Liver (tissue), 8 donors: ENCODE measurements at regions not wholly inside any gene's neighbourhood (a gene's known extent, or its start where the extent isn't known, plus 50 kb on each side); places are given as distances from the start of the nearest gene placed in this dataset.

ENCODE experiments used
- DNase-seq: peaks from one replicate; pipeline ENCODE4 v3.0.0-alpha.2; 2017; ENCODE audit warnings: low spot score
- H3K27ac ChIP-seq, 2 donors: one replicate each; pipeline ENCODE4 v1.7.0; 2013; ENCODE audit warnings: inconsistent platforms in 2 of 2, low read length in 2 of 2, control low read depth in 1 of 2, low read depth in 1 of 2, mild to moderate bottlenecking in 1 of 2
- H3K27me3 ChIP-seq, 4 donors: one replicate each; pipeline versions ENCODE4 v1.6.1 to v1.7.0; 2013; ENCODE audit warnings: low read length in 3 of 4, inconsistent platforms in 1 of 4, mild to moderate bottlenecking in 1 of 4, moderate library complexity in 1 of 4; ENCODE audit not compliant: control insufficient read depth in 4 of 4, insufficient read depth in 4 of 4
- H3K36me3 ChIP-seq, 4 donors: one replicate each; pipeline versions ENCODE4 v1.6.1 to v1.7.0; 2013; ENCODE audit warnings: low read length in 3 of 4, mild to moderate bottlenecking in 3 of 4, low read depth in 1 of 4, moderate library complexity in 1 of 4; ENCODE audit not compliant: control insufficient read depth in 4 of 4, insufficient read depth in 3 of 4
- H3K4me1 ChIP-seq, 4 donors: one replicate each; pipeline versions ENCODE4 v1.6.1 to v1.7.0; 2013; ENCODE audit warnings: low read length in 3 of 4, mild to moderate bottlenecking in 3 of 4, moderate library complexity in 1 of 4; ENCODE audit not compliant: control insufficient read depth in 4 of 4, insufficient read depth in 4 of 4
- H3K4me3 ChIP-seq, 3 donors: one replicate each; pipeline versions ENCODE4 v1.6.1 to v1.7.0; 2013; ENCODE audit warnings: low read length in 3 of 3, control low read depth in 1 of 3, low read depth in 1 of 3, mild to moderate bottlenecking in 1 of 3
- H3K9ac ChIP-seq, 2 donors: one replicate each; pipeline ENCODE4 v1.7.0; 2013; ENCODE audit warnings: low read length in 2 of 2, mild to moderate bottlenecking in 2 of 2, moderate library complexity in 2 of 2, control low read depth in 1 of 2, low read depth in 1 of 2
- H3K9me3 ChIP-seq, 4 donors: one replicate each; pipeline versions ENCODE4 v1.6.1 to v1.7.0; 2013; ENCODE audit warnings: low read length in 3 of 4; ENCODE audit not compliant: control insufficient read depth in 4 of 4
- ATF3 ChIP-seq: IDR thresholded peaks from 2 replicates; pipeline ENCODE4 v1.6.1; 2016; ENCODE audit warnings: antibody characterized with exemption
- CTCF ChIP-seq: fragments of 150-350 bp; IDR thresholded peaks from 2 replicates; pipeline ENCODE4 v1.5.1; 2017; ENCODE audit warnings: improper control_type of control experiment, low read depth, low read length; ENCODE audit not compliant: missing input control
- EGR1 ChIP-seq, 2 donors: IDR thresholded peaks; 2 replicates each; pipeline ENCODE4 v1.6.1; 2016 to 2018; ENCODE audit warnings: antibody characterized with exemption in 2 of 2, low read depth in 2 of 2
- FOXA1 ChIP-seq: IDR thresholded peaks from 2 replicates; pipeline ENCODE4 v1.6.1; 2016; ENCODE audit warnings: antibody characterized with exemption
- FOXA2 ChIP-seq: IDR thresholded peaks from 2 replicates; pipeline ENCODE4 v1.6.1; 2016; ENCODE audit warnings: antibody characterized with exemption
- GABPA ChIP-seq, 2 donors: IDR thresholded peaks in 1 of 2; conservative IDR thresholded peaks in 1 of 2; 2 replicates each; pipeline ENCODE4 v1.6.1; 2016; ENCODE audit warnings: antibody characterized with exemption in 2 of 2, mild to moderate bottlenecking in 1 of 2, moderate library complexity in 1 of 2
- HNF4A ChIP-seq, 2 donors: conservative IDR thresholded peaks; 2 replicates each; pipeline ENCODE4 v1.6.1; 2016; ENCODE audit warnings: antibody characterized with exemption in 2 of 2, mild to moderate bottlenecking in 2 of 2
- HNF4G ChIP-seq: IDR thresholded peaks from 2 replicates; pipeline ENCODE4 v1.6.1; 2016; ENCODE audit warnings: antibody characterized with exemption
- JUND ChIP-seq, 2 donors: IDR thresholded peaks; 2 replicates each; pipeline ENCODE4 v1.6.1; 2016; ENCODE audit warnings: antibody characterized with exemption in 2 of 2
- MAX ChIP-seq: IDR thresholded peaks from 2 replicates; pipeline ENCODE4 v1.6.1; 2016; ENCODE audit warnings: antibody characterized with exemption
- NR2F2 ChIP-seq: IDR thresholded peaks from 2 replicates; pipeline ENCODE4 v1.6.1; 2016; ENCODE audit warnings: antibody characterized with exemption
- REST ChIP-seq: IDR thresholded peaks from 2 replicates; pipeline ENCODE4 v1.6.1; 2016; ENCODE audit warnings: antibody characterized with exemption, mild to moderate bottlenecking
- RXRA ChIP-seq, 2 donors: IDR thresholded peaks; 2 replicates each; pipeline ENCODE4 v1.6.1; 2017 to 2018; ENCODE audit warnings: antibody characterized with exemption in 2 of 2, mild to moderate bottlenecking in 1 of 2
- SP1 ChIP-seq: IDR thresholded peaks from 2 replicates; pipeline ENCODE4 v1.6.1; 2018; ENCODE audit warnings: antibody characterized with exemption, mild to moderate bottlenecking
- TAF1 ChIP-seq: conservative IDR thresholded peaks from 2 replicates; pipeline ENCODE4 v1.6.1; 2016; ENCODE audit warnings: antibody characterized with exemption, mild to moderate bottlenecking
- YY1 ChIP-seq: IDR thresholded peaks from 2 replicates; pipeline ENCODE4 v1.6.1; 2016; ENCODE audit warnings: antibody characterized with exemption, mild to moderate bottlenecking
- ZBTB33 ChIP-seq: IDR thresholded peaks from 2 replicates; pipeline ENCODE4 v1.6.1; 2016; ENCODE audit warnings: antibody characterized with exemption
- WGBS: extraction: QIAGEN DNeasy Blood & Tissue Kit; methylation state at CpG from one replicate; pipeline ENCODE4 v1.1.7; 2013; 5-methylcytosine and 5-hydroxymethylcytosine counted together
- donor health status: healthy.
- donor health status: healthy.
- donor health status: healthy.
- donor health status: healthy.
- donor health status: healthy.

GRCh38 chr7:125834421-125834820 lies 904.8 kb upstream of the POT1 start:
- 60% methylated on average over 2 of the region's 2 CpGs for WGBS
- Histone ChIP-seq H3K4me1 (no peaks in the 10 kb centered on the region), H3K36me3 (no peaks in the 10 kb centered on the region), H3K27ac (no peak overlapping the region), H3K4me3 (no peak overlapping the region), H3K9ac (no peak overlapping the region), H3K9me3 (peaks cover 0 to 4% (median 0%) of the 10 kb centered on the region in 4 donors), H3K27me3 (no peaks in the 10 kb centered on the region)
- TF ChIP-seq JUND (IDR thresholded peaks at IDR 0.05) (no peak), ZBTB33 (no peak), YY1 (no peak), EGR1 (IDR thresholded peaks at IDR 0.05; ENCODE audit: low read depth in 2 of 2) (no peak), HNF4A (conservative IDR thresholded peaks at IDR 0.05) (no peak), REST (no peak)
- DNase-seq, result no peak

- Histone ChIP-seq H3K9ac (no peak overlapping the region), H3K4me1 (no peaks in the 10 kb centered on the region), H3K4me3 (no peak overlapping the region), H3K27me3 (no peaks in the 10 kb centered on the region), H3K9me3 (no peaks in the 10 kb centered on the region), H3K36me3 (no peaks in the 10 kb centered on the region), H3K27ac (no peak overlapping the region)
- no peak for TF ChIP-seq GABPA (IDR thresholded peaks at IDR 0.05 in 1 of 2, conservative IDR thresholded peaks at IDR 0.05 in 1 of 2)
- no peak for TF ChIP-seq RXRA (IDR thresholded peaks at IDR 0.05)
- no peak for TF ChIP-seq HNF4G
- no peak for TF ChIP-seq HNF4A (conservative IDR thresholded peaks at IDR 0.05)
- no peak for TF ChIP-seq YY1
- TF ChIP-seq MAX, result no peak
- no peak for TF ChIP-seq NR2F2
- TF ChIP-seq EGR1 (IDR thresholded peaks at IDR 0.05; ENCODE audit: low read depth in 2 of 2), result no peak
- TF ChIP-seq CTCF, result no peak
- no peak for TF ChIP-seq FOXA2
- no peak for TF ChIP-seq FOXA1
- no peak for TF ChIP-seq SP1
- no peak for TF ChIP-seq ZBTB33
- no peak for TF ChIP-seq TAF1
- TF ChIP-seq REST, result no peak
- TF ChIP-seq ATF3, result no peak
- no peak for TF ChIP-seq JUND (IDR thresholded peaks at IDR 0.05)
- 65% methylated on average over 8 of the region's 8 CpGs for WGBS
- DNase-seq, result no peak
These were observed 904.2 kb upstream of the POT1 start for GRCh38 chr7:125833839-125834238.
